ENCODE measurements at regions not wholly inside any gene's neighbourhood (a gene's known extent, or its start where the extent isn't known, plus 50 kb on each side); places are given as distances from the start of the nearest gene placed in this dataset.

DNA sequence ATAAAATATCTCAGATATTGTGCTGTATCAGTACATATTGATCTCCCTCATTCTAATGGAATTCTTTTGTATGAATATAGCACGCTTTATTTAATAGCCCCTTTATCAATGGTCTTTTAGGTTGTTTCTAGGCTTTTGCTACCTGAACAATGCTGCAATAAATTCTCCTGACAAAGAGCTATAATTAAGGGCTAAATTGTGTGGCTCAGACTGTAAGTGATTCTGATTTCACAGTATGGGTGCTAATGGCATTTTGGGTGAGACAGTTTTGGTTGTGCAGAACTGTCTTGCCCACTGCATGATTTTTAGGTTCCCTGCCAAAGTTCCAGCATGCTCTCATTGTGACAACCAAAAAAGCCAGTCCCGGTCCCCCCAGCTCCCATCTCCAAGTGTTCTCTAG lies 363.2 kb downstream of the REEP3 start:
- Histone ChIP-seq H4K20me1 (ENCODE audit: insufficient read depth, low read length) (no peaks in the 10 kb centered on the region), H3K9me3 (ENCODE audit: insufficient read depth, low read length) (no peaks in the 10 kb centered on the region), H3K9ac (ENCODE audit: low read length) (no peak overlapping the region), H3K36me3 (replicated peaks; ENCODE audit: low read depth, low read length) (no peaks in the 10 kb centered on the region), H3K27ac (ENCODE audit: low read length) (no peak overlapping the region), H3K79me2 (ENCODE audit: low read length) (no peaks in the 10 kb centered on the region), H3K4me2 (ENCODE audit: low read length) (no peak overlapping the region), H3K27me3 (ENCODE audit: low read depth, low read length) (no peaks in the 10 kb centered on the region), H2AFZ (ENCODE audit: low read depth, low read length) (no peak overlapping the region), H3K4me3 (ENCODE audit: low read length) (no peak overlapping the region), H3K4me1 (ENCODE audit: low read length) (no peaks in the 10 kb centered on the region)
- no peak for TF ChIP-seq EZH2phosphoT487 (IDR thresholded peaks at IDR 0.05; ENCODE audit: low read depth)
- TF ChIP-seq, protein P1, sequence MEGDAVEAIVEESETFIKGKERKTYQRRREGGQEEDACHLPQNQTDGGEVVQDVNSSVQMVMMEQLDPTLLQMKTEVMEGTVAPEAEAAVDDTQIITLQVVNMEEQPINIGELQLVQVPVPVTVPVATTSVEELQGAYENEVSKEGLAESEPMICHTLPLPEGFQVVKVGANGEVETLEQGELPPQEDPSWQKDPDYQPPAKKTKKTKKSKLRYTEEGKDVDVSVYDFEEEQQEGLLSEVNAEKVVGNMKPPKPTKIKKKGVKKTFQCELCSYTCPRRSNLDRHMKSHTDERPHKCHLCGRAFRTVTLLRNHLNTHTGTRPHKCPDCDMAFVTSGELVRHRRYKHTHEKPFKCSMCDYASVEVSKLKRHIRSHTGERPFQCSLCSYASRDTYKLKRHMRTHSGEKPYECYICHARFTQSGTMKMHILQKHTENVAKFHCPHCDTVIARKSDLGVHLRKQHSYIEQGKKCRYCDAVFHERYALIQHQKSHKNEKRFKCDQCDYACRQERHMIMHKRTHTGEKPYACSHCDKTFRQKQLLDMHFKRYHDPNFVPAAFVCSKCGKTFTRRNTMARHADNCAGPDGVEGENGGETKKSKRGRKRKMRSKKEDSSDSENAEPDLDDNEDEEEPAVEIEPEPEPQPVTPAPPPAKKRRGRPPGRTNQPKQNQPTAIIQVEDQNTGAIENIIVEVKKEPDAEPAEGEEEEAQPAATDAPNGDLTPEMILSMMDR (IDR thresholded peaks at IDR 0.05; ENCODE audit: low read depth, low read length) = no peak

DNA sequence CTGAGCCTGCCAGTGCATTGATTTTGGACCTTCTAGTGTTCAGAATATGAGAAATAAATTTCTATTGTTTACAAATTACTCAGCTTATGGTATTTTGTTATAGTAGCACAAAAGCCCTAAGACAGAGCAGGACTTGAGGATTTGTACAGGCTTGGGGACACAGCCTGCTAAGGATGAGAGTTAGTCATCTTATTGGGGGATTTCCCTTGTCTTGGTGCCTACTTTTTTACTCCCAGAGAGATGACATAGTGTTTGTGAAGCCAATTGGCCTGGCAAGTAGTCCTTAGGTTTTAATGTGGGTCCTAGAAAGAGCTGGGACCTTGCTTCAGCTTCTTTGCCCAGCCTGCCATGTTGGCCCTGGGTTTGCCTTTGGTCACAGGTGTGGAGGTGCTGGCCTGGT lies 364.0 kb downstream of the REEP3 start:
- Histone ChIP-seq H3K79me2 (ENCODE audit: low read length) (no peaks in the 10 kb centered on the region), H3K27ac (ENCODE audit: low read length) (no peak overlapping the region), H3K4me2 (ENCODE audit: low read length) (no peak overlapping the region), H4K20me1 (ENCODE audit: insufficient read depth, low read length) (no peaks in the 10 kb centered on the region), H3K9ac (ENCODE audit: low read length) (no peak overlapping the region), H3K36me3 (replicated peaks; ENCODE audit: low read depth, low read length) (no peaks in the 10 kb centered on the region), H3K9me3 (ENCODE audit: insufficient read depth, low read length) (no peaks in the 10 kb centered on the region), H3K27me3 (ENCODE audit: low read depth, low read length) (no peaks in the 10 kb centered on the region), H3K4me1 (ENCODE audit: low read length) (no peaks in the 10 kb centered on the region), H2AFZ (ENCODE audit: low read depth, low read length) (no peak overlapping the region), H3K4me3 (ENCODE audit: low read length) (no peak overlapping the region)
- TF ChIP-seq, protein P1 (IDR thresholded peaks at IDR 0.05; ENCODE audit: low read depth, low read length) = no peak

DNA sequence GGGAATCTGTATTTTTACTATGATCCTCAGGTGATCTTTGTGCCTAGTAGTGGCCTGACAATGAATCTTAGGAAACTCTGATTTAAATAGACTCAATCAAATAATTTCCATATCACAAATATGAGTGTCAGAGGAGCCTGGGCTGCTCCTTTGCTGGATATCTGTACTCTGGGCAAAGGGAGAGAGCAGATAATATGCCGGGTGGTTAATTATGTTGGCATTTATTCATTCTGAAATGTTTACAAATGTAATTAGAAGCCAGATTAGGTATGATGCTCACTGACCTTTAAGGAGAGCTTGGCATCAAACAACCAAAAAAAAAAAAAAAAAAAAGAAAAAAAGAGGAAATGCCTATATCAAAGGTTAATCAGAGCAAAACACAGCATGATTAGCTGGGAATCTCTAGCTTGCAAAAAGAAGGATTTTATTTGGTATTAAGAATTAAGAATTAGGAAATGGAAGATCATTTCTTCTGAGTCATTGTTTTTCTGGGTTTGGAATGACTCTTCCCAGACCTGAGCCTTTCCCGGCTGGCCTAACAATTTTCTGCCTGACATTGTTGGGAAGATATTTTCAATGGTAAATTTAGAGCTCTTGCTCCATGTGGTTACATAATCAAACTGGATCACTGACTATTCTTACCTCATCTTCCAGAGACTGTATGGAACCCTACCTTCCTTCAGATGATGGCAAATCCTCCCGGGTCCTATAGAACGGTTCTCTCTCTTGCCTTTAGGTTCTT lies 365.3 kb downstream of the REEP3 start:
- Histone ChIP-seq H3K4me3 (ENCODE audit: low read length) (no peak overlapping the region), H3K79me2 (ENCODE audit: low read length) (no peaks in the 10 kb centered on the region), H3K9ac (ENCODE audit: low read length) (no peak overlapping the region), H3K27ac (ENCODE audit: low read length) (no peak overlapping the region), H3K9me3 (ENCODE audit: insufficient read depth, low read length) (no peaks in the 10 kb centered on the region), H3K36me3 (replicated peaks; ENCODE audit: low read depth, low read length) (no peaks in the 10 kb centered on the region), H3K4me1 (ENCODE audit: low read length) (no peaks in the 10 kb centered on the region), H2AFZ (ENCODE audit: low read depth, low read length) (no peak overlapping the region), H3K4me2 (ENCODE audit: low read length) (no peak overlapping the region), H3K27me3 (ENCODE audit: low read depth, low read length) (no peaks in the 10 kb centered on the region), H4K20me1 (ENCODE audit: insufficient read depth, low read length) (no peaks in the 10 kb centered on the region)
- TF ChIP-seq EZH2phosphoT487 (IDR thresholded peaks at IDR 0.05; ENCODE audit: low read depth) = no peak
- TF ChIP-seq, protein P1 (IDR thresholded peaks at IDR 0.05; ENCODE audit: low read depth, low read length) = no peak

DNA sequence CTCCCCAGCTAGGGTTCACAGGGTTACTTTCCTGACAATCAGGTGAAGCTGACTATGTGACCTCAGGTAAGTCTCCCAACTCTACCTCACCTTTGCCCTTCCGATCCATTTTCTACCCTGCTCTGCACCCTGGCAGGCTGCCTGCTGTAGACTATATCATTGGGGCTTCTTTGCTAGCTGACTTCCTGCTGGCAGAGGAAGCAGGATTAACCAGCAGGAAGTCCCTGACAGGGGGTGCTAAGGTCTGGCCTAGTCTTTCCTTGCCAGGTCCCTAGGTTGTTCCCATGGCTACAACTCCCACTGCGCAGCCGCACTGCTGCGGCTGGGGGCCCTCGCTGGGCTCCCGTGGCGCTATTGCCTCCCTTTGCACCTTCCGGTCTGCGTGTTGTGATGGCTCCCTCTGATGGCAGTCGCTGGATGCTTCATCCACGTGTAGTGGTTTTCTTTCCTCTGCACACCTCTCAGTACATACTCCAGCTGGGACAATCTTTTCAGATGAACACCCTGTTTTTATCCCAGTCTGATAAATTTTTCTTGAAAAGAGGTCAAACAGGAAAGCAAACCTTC lies 365.9 kb downstream of the REEP3 start:
- TF ChIP-seq EZH2phosphoT487 (IDR thresholded peaks at IDR 0.05; ENCODE audit: low read depth) = no peak
- TF ChIP-seq, protein P1 (IDR thresholded peaks at IDR 0.05; ENCODE audit: low read depth, low read length) = no peak
- Histone ChIP-seq H3K36me3 (replicated peaks; ENCODE audit: low read depth, low read length) (no peaks in the 10 kb centered on the region), H3K4me2 (ENCODE audit: low read length) (no peak overlapping the region), H3K79me2 (ENCODE audit: low read length) (no peaks in the 10 kb centered on the region), H4K20me1 (ENCODE audit: insufficient read depth, low read length) (no peaks in the 10 kb centered on the region), H3K27ac (ENCODE audit: low read length) (no peak overlapping the region), H3K4me3 (ENCODE audit: low read length) (no peak overlapping the region), H3K9me3 (ENCODE audit: insufficient read depth, low read length) (no peaks in the 10 kb centered on the region), H3K27me3 (ENCODE audit: low read depth, low read length) (no peaks in the 10 kb centered on the region), H3K4me1 (ENCODE audit: low read length) (no peaks in the 10 kb centered on the region), H2AFZ (ENCODE audit: low read depth, low read length) (no peak overlapping the region), H3K9ac (ENCODE audit: low read length) (no peak overlapping the region)
